NCI-H510A (cell line): ENCODE measurements at regions not wholly inside any gene's neighbourhood (a gene's known extent, or its start where the extent isn't known, plus 50 kb on each side); places are given as distances from the start of the nearest gene placed in this dataset.
"Not testable (repeated sequence)": the region's sequence is repeated elsewhere in the genome, so short reads cannot be mapped to it uniquely, and the experiment has no call there.

Experiments used
- DNase-seq: peaks from one replicate; lab custom pipeline; 2025; lab: John Stamatoyannopoulos, UW

DNA sequence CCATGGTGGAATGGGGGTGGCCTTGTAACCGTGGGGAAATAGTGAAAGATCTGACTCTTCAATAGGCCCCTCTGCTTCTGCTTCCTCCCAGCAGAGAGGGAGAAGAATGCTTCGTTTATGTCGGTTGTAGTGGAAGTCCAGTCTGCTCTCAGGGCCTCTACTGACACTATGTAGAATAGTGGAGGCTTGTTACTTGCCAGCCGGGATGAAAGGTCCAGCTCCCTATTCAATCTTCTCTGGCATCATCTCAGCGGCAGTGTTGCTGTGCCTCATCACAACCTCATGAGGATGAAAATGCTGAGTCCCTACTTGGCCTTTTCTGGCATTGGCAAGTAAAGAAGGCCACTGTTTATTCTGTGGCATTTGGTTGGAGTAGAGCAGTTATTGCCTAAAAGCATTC lies 820.9 kb upstream of the TENM4 start:
- DNase-seq: no peak

DNA sequence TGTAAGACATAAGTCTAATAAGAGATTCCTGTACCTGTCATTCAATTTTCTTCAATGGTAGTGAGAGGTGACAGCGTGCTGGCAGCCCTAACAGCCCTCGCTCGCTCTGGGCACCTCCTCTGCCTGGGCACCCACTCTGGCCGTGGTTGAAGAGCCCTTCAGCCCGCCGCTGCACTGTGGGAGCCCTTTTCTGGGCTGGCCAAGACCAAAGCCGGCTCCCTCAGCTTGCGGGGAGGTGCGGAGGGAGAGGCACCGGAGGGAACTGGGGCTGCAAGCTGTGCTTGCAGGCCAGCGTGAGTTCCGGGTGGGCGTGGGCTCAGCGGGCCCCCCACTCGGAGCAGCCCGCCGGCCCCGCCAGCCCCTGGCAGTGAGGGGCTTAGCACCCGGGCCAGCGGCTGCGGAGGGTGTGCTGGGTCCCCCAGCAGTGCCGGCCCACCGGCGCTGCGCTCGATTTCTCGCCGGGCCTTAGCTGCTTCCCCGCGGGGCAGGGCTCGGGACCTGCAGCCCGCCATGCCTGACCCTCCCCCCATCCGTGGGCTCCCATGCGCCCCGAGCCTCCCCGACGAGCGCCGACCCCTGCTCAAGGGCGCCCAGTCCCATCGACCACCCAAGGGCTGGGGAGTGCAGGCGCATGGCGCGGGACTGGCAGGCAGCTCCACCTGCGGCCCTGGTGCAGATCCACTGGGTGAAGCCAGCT lies 816.6 kb upstream of the TENM4 start:
- DNase-seq: not testable (repeated sequence)

DNA sequence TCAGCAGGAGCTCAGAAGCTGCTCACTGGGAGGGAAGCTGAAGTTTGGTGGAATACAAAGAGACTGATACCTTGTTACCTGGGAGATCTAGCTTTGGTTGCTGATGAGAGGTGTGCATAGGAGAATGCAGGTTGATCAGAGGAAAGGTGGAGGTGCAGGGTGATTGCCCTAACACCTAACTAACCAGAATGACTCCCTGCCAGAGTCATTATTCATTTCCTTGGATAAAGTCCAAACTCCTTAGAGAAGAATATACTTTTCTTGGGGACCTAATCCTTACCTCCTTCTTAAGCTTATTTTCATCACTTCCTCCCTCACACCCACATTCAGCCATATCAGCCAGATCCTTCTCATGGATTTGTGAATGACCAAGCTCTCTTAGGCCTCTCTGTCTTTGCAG lies 814.2 kb upstream of the TENM4 start:
- DNase-seq: no peak

DNA sequence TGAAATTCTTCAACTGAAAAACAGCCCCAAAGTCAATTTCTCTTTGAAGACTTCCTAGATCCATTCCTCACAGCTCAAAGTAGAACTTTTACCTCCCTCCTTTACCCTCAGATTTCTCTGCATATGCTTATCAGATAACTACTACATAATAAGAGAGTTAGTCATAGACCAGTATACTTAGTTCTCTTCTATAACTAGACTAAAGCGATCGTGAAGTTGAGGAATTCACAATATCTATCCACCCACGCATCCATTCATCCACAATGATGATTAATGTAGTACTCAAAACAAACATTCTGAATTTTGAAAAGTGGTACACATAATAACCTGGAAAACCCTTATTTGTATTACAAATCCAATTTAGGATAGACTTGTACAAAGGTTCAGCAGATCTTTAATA lies 800.9 kb upstream of the TENM4 start:
- no peak for DNase-seq

DNA sequence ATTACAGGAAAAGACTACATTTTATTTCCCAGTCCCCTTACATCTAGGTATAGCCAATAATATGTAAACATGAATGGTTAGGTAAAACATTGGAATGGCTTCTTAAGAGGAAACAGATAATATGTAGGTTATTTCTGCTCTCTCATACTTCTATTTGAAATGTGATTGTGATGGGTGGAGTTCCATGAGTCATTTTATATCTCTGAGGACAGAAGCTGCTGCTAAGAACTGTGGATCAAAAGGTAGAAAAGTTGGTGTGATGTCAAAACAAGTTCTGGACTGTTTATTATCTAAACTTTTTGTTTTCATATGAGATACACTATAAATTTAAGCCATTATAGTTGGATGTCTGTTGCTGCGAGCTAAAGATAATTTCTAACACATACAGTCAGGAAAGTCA lies 799.4 kb upstream of the TENM4 start:
- no peak for DNase-seq

- DNase-seq: no peak
Observed at GRCh38 chr11:80239217-80239616, 798.4 kb upstream of the TENM4 start.

GRCh38 chr11:80227915-80228314 lies 787.1 kb upstream of the TENM4 start:
- no peak for DNase-seq

- no peak for DNase-seq
Observed at GRCh38 chr11:80214413-80214812, 773.6 kb upstream of the TENM4 start.

DNA sequence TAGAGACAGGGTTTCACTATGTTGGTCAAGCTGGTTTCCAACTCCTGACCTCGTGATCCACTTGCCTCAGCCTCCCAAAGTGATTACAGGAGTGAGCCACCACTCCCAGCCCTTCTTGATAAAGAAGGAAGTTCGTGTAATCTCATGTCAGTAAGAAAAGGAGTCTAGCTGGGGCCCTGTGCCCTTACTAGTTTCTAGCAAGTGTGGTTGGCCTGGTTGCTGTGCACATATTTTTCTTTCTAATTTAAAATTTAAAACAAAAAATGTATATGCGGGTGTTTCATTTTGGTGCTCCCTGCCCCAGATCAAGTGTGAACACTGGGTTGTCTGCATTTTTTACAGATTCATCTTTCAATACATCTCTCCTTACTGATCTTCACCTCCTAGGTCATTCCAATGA lies 770.8 kb upstream of the TENM4 start:
- DNase-seq: no peak

DNA sequence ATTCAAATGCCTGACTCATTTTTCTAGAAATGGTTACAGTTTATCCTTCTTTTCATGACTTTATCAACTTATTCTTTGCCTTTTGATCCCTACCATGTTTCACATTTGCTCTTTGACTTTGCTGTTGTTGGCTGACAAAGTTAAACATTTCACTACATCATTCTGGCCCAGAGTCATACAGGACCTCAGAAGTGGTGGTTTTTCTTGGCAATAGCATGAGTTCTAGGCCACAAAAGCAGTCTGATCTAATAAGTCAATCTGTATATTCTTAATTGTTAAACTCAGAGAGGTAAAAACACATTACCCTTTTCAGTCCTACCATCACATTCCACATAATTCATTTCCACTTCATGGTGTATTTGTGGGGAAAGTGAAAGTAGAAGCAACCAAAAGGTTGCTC lies 763.2 kb upstream of the TENM4 start:
- DNase-seq: no peak

- no peak for DNase-seq
Observed at GRCh38 chr11:80196932-80197554, 756.2 kb upstream of the TENM4 start.

- DNase-seq: no peak
Observed at GRCh38 chr11:80196041-80196440, 755.2 kb upstream of the TENM4 start.

DNA sequence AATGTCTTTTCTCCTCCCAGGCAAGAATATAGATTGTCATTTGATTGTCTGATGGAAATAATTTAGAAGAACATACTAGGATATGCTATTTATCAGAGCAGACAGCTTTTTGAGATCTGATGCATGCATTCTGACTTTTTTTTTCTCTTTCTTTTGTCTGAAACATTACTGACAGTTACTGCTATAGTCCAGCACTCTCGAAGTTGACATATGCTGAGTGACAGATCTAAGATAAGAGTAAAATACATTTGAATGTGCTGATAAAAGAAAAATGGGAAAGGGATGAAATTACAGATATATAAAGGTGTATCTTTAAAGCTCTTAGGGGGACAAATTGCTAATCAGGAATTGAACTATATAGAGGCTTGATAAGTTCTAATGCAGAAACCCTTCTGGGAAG lies 753.8 kb upstream of the TENM4 start:
- no peak for DNase-seq

DNA sequence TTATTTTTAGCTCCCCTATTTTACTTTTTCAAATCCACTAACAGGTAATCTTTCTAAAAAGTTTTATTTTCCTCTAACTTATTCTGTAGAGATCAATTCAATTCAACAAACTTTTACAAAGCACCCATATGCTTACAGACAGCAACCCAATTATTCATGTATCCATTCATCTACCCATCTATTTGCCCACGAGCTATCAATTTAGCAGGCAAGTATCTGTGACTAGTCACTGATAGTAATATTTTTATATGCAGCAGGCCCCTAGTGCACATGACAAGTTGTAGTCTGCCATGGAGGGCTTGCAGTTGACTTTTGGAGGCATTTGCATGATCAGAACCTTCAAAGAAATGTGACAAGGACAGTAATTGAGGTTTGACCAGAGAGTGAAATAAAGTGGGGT lies 753.2 kb upstream of the TENM4 start:
- DNase-seq: no peak

DNA sequence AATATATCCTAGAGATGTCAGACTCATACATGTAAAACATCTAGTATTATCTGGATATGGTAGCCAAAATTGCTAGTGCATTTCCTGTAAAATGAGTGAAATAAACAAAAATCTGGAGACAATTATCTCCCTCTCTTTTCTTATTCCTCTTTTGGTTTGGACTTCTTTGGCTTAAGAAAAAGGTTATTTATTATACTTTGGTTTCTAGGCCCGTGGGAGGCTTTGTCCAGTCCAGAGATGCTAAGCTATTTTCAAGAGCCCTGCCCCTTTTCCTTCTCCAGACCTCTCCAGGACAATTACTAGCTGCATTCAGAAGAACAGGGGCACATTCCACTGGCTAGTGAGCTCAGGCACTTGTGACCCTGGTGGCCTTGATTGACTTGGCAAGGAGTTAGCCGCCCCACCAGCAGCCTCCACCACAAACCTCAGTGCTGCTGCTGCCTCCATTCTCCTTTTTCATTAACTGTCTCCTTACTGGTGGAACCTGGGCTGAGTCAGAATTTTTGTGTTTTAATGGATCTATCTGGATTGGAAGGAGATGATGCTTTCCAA lies 747.3 kb upstream of the TENM4 start:
- DNase-seq: no peak

GRCh38 chr11:80186692-80187091 lies 745.9 kb upstream of the TENM4 start:
- DNase-seq: no peak

- DNase-seq: no peak
Observed at GRCh38 chr11:80182901-80183300, 742.1 kb upstream of the TENM4 start.

- no peak for DNase-seq
Observed at GRCh38 chr11:80173371-80174136, 732.7 kb upstream of the TENM4 start.

- no peak for DNase-seq
Observed at GRCh38 chr11:80168796-80169195, 728.0 kb upstream of the TENM4 start.

DNA sequence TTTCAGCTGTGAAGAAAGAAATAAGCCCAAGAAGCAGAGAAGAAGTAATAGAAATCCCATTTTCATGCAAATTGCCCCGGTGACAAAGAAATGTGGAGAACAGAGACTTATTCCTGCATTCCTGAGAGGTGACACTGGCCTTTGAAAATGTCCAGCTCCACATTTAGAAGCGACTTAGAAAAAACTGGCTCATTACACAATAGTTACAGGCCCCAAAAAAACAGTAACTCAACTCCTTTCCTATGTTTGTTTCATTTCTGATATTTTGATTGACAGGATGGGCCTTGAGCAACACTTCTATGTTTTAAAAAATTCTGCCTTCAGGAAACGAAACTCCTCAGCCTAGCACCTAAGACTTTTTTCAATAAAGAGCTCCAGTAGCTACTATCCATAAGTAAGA lies 726.9 kb upstream of the TENM4 start:
- no peak for DNase-seq

- DNase-seq: no peak
Observed at GRCh38 chr11:80165744-80166143, 724.9 kb upstream of the TENM4 start.

GRCh38 chr11:80163441-80163840 lies 722.6 kb upstream of the TENM4 start:
- no peak for DNase-seq

DNA sequence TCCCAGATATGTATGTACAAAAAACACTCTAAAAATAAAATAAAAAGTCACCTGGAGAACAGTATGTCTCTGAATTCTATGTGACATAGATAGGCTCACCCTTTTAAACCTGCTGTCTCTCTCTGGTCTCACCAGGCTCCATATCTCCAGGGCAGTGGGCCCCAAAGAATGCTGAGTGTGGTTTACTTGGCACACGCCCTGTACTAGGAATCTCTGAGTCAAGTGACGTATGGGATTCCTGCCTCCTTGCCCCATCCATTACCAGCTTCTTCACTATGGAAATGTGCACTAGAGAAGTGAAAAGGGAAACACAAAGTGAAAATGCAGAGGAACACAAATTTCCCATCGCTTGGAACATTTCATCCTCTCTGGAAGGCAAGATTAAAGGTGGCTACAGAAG lies 722.2 kb upstream of the TENM4 start:
- DNase-seq: no peak
